ENCODE measurements at regions not wholly inside any gene's neighbourhood (a gene's known extent, or its start where the extent isn't known, plus 50 kb on each side); places are given as distances from the start of the nearest gene placed in this dataset.

DNA sequence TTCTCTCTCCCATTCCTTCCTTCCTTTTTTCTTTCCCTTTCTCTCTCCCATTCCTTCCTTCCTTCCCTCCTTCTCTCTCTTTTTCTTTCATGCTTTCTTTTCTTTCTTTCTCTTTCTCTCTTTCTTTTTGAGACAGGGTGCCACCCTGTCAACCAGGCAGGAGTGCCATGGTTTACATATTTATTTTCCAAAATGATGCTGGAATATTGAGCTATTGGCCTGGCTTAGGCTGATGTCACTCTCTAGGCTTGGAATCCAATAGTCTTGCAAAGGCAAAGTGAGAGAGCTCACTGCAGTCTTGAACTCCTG, 159.1 kb downstream of the BAMBI start:
- no peak overlapping the region for H3K9ac ChIP-seq (ENCODE audit: insufficient read depth, low read length, poor library complexity, severe bottlenecking)
- H3K27ac Mint-ChIP-seq = no peak overlapping the region
- H3K79me2 ChIP-seq (ENCODE audit: insufficient read depth, low read length) = no peaks in the 10 kb centered on the region
- H3K9me3 ChIP-seq (replicated peaks in 1 of 2; ENCODE audit: control insufficient read depth in 1 of 2, insufficient read depth in 1 of 2, low read length in 2 of 2) = no peaks in the 10 kb centered on the region
- no peak for DNase-seq
- no peaks in the 10 kb centered on the region for H3K4me1 Mint-ChIP-seq
- intact Hi-C loops (cut with micrococcal nuclease) = no loop called here
- no peak overlapping the region for H3K4me3 ChIP-seq (replicated peaks in 1 of 3; ENCODE audit: low read depth in 2 of 3, low read length in 3 of 3)
- peaks cover 0 to 10% (median 3%) of the 10 kb centered on the region in 3 donors for H3K27me3 Mint-ChIP-seq (ENCODE audit: low read depth in 3 of 3)
- no peak overlapping the region for H3K27ac ChIP-seq (ENCODE audit: low read depth in 1 of 2, low read length in 2 of 2)
- H3K4me3 Mint-ChIP-seq = no peak overlapping the region
- H3K4me2 ChIP-seq (replicated peaks; ENCODE audit: extremely low read depth, low read length, poor library complexity, severe bottlenecking) = no peak overlapping the region
- H3K36me3 ChIP-seq (replicated peaks in 1 of 2; ENCODE audit: control insufficient read depth in 1 of 2, insufficient read depth in 2 of 2, low read length in 2 of 2) = no peaks in the 10 kb centered on the region
- no peaks in the 10 kb centered on the region for H3K4me1 ChIP-seq (ENCODE audit: control insufficient read depth in 1 of 2, insufficient read depth in 2 of 2, low read length in 2 of 2)
- peaks cover 0 to 2% of the 10 kb centered on the region in 2 donors for H3K27me3 ChIP-seq (ENCODE audit: control insufficient read depth in 2 of 2, insufficient read depth in 2 of 2, low read length in 2 of 2)
- peaks cover 0 to 2% (median 0%) of the 10 kb centered on the region in 7 donors for H3K9me3 Mint-ChIP-seq
- H3K36me3 Mint-ChIP-seq = no peaks in the 10 kb centered on the region
- H4K20me1 ChIP-seq (ENCODE audit: insufficient read depth, low read length) = no peaks in the 10 kb centered on the region
- no peak overlapping the region for H2AFZ ChIP-seq (ENCODE audit: insufficient read depth, low read depth, low read length, poor library complexity, severe bottlenecking)
- TF ChIP-seq, protein P1, sequence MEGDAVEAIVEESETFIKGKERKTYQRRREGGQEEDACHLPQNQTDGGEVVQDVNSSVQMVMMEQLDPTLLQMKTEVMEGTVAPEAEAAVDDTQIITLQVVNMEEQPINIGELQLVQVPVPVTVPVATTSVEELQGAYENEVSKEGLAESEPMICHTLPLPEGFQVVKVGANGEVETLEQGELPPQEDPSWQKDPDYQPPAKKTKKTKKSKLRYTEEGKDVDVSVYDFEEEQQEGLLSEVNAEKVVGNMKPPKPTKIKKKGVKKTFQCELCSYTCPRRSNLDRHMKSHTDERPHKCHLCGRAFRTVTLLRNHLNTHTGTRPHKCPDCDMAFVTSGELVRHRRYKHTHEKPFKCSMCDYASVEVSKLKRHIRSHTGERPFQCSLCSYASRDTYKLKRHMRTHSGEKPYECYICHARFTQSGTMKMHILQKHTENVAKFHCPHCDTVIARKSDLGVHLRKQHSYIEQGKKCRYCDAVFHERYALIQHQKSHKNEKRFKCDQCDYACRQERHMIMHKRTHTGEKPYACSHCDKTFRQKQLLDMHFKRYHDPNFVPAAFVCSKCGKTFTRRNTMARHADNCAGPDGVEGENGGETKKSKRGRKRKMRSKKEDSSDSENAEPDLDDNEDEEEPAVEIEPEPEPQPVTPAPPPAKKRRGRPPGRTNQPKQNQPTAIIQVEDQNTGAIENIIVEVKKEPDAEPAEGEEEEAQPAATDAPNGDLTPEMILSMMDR (IDR thresholded peaks at IDR 0.05) = no peak

GRCh38 chr10:28837613-28838390, 160.5 kb downstream of the BAMBI start:
- no peak overlapping the region for H3K4me2 ChIP-seq (replicated peaks; ENCODE audit: extremely low read depth, low read length, poor library complexity, severe bottlenecking)
- Mint-ChIP-seq H3K36me3 (no peaks in the 10 kb centered on the region), H3K4me1 (no peaks in the 10 kb centered on the region), H3K27me3 (ENCODE audit: low read depth in 3 of 3) (peaks cover 0 to 7% (median 3%) of the 10 kb centered on the region in 3 donors), H3K4me3 (peak overlapping the region in 1 of 2 donors; percentile 16), H3K9me3 (no peaks in the 10 kb centered on the region), H3K27ac (peak overlapping the region in 1 of 7 donors; percentile 58)
- peaks cover 0 to 2% of the 10 kb centered on the region in 2 donors for H3K27me3 ChIP-seq (ENCODE audit: control insufficient read depth in 2 of 2, insufficient read depth in 2 of 2, low read length in 2 of 2)
- H4K20me1 ChIP-seq (ENCODE audit: insufficient read depth, low read length) = no peaks in the 10 kb centered on the region
- H2AFZ ChIP-seq (ENCODE audit: insufficient read depth, low read depth, low read length, poor library complexity, severe bottlenecking) = no peak overlapping the region
- no peak overlapping the region for H3K9ac ChIP-seq (ENCODE audit: insufficient read depth, low read length, poor library complexity, severe bottlenecking)
- H3K79me2 ChIP-seq (ENCODE audit: insufficient read depth, low read length) = no peaks in the 10 kb centered on the region
- no peak for DNase-seq
- no peak overlapping the region for H3K4me3 ChIP-seq (replicated peaks in 1 of 3; ENCODE audit: low read depth in 2 of 3, low read length in 3 of 3)
- WGBS (ENCODE audit: insufficient coverage) = no CpG with 5 or more reads among the region's 3 CpGs
- H3K9me3 ChIP-seq (replicated peaks in 1 of 2; ENCODE audit: control insufficient read depth in 1 of 2, insufficient read depth in 1 of 2, low read length in 2 of 2) = no peaks in the 10 kb centered on the region
- TF ChIP-seq, protein P1 (IDR thresholded peaks at IDR 0.05) = no peak
- intact Hi-C loops (cut with micrococcal nuclease) = no loop called here
- no peak overlapping the region for H3K27ac ChIP-seq (ENCODE audit: low read depth in 1 of 2, low read length in 2 of 2)
- H3K36me3 ChIP-seq (replicated peaks in 1 of 2; ENCODE audit: control insufficient read depth in 1 of 2, insufficient read depth in 2 of 2, low read length in 2 of 2) = no peaks in the 10 kb centered on the region
- H3K4me1 ChIP-seq (ENCODE audit: control insufficient read depth in 1 of 2, insufficient read depth in 2 of 2, low read length in 2 of 2) = no peaks in the 10 kb centered on the region
